ENCODE measurements at regions not wholly inside any gene's neighbourhood (a gene's known extent, or its start where the extent isn't known, plus 50 kb on each side); places are given as distances from the start of the nearest gene placed in this dataset.

DNA sequence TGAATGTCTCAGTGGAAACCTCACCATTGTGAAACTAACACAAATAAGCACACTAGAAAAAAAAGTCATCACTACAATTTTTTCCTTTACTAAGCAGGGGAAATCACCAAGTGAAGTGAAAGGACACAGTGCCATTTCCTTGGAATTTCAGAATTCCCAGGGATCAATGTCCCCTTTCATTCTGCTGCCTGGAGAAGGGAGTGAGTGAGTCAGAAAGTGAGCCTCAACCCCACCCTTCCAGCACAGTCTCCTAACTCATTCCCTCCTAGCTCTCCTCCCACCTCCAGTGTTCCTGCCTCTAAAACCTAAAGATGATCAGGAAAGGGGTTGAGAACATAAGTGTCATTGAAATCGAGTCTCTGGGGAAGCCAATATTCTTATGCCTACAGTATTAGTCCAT is 608.5 kb downstream of the RNF144A start:
- FAIRE-seq = no peak
- CTCF ChIA-PET = no interaction called here
- 0% methylated on average over 1 of the region's 1 CpG for WGBS (ENCODE audit: missing lambda C conversion rate)
- no peak overlapping the region for H3K4me2 ChIP-seq
- no peak overlapping the region for H3K4me3 ChIP-seq
- TF ChIP-seq HEYL (CRISPR knock-in tag; IDR thresholded peaks at IDR 0.05) (no peak), EP300 (IDR thresholded peaks at IDR 0.05) (no peak), FOXS1 (CRISPR knock-in tag; IDR thresholded peaks at IDR 0.05) (no peak), FOSB (CRISPR knock-in tag; IDR thresholded peaks at IDR 0.05) (no peak)
- ATAC-seq = no peak
- no peak for DNase-seq (ENCODE audit: low read depth in 1 of 2, low spot score in 1 of 2)
- H3K4me1 ChIP-seq = no peaks in the 10 kb centered on the region
- POLR2A ChIA-PET = no interaction called here
- no peak overlapping the region for H3K27ac ChIP-seq
- peaks cover 12% of the 10 kb centered on the region; the same call in 1 of the 3 replicates for H3K9me3 ChIP-seq

DNA sequence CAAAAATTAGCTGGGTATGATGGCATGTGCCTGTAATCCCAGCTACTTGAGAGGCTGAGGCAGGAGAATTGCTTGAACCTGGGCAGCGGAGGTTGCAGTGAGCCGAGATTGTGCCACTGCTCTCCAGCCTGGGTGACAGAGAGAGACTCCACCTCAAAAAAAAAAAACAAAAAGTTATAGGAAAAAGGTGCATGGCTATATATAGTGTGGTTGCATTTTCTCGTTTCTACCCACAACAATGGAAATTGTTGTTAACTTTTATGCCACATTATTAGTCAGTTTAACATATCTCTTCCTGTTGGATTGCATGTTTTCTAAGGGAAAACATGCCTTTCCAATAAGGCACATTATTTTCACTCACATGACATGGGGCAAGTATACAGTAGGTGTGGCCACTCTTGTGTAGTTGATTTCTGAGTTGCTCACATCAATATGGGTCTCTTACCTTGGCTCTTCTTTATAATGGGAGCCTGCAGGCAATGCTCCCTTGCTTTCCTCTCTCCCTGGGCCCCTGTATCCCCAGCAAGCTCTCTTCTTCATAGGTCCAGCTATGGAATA is 610.0 kb downstream of the RNF144A start:
- TF ChIP-seq, protein P1, sequence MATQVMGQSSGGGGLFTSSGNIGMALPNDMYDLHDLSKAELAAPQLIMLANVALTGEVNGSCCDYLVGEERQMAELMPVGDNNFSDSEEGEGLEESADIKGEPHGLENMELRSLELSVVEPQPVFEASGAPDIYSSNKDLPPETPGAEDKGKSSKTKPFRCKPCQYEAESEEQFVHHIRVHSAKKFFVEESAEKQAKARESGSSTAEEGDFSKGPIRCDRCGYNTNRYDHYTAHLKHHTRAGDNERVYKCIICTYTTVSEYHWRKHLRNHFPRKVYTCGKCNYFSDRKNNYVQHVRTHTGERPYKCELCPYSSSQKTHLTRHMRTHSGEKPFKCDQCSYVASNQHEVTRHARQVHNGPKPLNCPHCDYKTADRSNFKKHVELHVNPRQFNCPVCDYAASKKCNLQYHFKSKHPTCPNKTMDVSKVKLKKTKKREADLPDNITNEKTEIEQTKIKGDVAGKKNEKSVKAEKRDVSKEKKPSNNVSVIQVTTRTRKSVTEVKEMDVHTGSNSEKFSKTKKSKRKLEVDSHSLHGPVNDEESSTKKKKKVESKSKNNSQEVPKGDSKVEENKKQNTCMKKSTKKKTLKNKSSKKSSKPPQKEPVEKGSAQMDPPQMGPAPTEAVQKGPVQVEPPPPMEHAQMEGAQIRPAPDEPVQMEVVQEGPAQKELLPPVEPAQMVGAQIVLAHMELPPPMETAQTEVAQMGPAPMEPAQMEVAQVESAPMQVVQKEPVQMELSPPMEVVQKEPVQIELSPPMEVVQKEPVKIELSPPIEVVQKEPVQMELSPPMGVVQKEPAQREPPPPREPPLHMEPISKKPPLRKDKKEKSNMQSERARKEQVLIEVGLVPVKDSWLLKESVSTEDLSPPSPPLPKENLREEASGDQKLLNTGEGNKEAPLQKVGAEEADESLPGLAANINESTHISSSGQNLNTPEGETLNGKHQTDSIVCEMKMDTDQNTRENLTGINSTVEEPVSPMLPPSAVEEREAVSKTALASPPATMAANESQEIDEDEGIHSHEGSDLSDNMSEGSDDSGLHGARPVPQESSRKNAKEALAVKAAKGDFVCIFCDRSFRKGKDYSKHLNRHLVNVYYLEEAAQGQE (IDR thresholded peaks at IDR 0.05) = no peak
- TF ChIP-seq HOXB13 (CRISPR knock-in tag; IDR thresholded peaks at IDR 0.05; ENCODE audit: low read depth) (no peak), CHD4 (IDR thresholded peaks at IDR 0.05; ENCODE audit: borderline replicate concordance) (no peak), KDM5A (IDR thresholded peaks at IDR 0.05) (no peak), KDM1A (IDR thresholded peaks at IDR 0.05; ENCODE audit: low read depth) (no peak), CBX8 (IDR thresholded peaks at IDR 0.05) (no peak), POLR2A (IDR thresholded peaks at IDR 0.05; ENCODE audit: low read length) (no peak), NFE2L2 (conservative IDR thresholded peaks at IDR 0.05; ENCODE audit: low read length) (no peak), NR3C1 (IDR thresholded peaks at IDR 0.05) (no peak), JUNB (IDR thresholded peaks at IDR 0.05) (no peak), HDAC2 (IDR thresholded peaks at IDR 0.05) (no peak), EP300 (IDR thresholded peaks at IDR 0.05) (no peak), HOXB5 (CRISPR knock-in tag; IDR thresholded peaks at IDR 0.05) (no peak), POLR2AphosphoS2 (conservative IDR thresholded peaks at IDR 0.05; ENCODE audit: low read length) (no peak), RAD21 (conservative IDR thresholded peaks at IDR 0.05 in 1 of 2, IDR thresholded peaks at IDR 0.05 in 1 of 2) (no peak), EHMT2 (IDR thresholded peaks at IDR 0.05; ENCODE audit: low read depth) (no peak), CEBPB (IDR thresholded peaks at IDR 0.05) (no peak)
- TF ChIP-seq, protein P2, sequence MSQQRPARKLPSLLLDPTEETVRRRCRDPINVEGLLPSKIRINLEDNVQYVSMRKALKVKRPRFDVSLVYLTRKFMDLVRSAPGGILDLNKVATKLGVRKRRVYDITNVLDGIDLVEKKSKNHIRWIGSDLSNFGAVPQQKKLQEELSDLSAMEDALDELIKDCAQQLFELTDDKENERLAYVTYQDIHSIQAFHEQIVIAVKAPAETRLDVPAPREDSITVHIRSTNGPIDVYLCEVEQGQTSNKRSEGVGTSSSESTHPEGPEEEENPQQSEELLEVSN (IDR thresholded peaks at IDR 0.05; ENCODE audit: borderline replicate concordance, low read depth) = no peak
- TF ChIP-seq, protein P3, sequence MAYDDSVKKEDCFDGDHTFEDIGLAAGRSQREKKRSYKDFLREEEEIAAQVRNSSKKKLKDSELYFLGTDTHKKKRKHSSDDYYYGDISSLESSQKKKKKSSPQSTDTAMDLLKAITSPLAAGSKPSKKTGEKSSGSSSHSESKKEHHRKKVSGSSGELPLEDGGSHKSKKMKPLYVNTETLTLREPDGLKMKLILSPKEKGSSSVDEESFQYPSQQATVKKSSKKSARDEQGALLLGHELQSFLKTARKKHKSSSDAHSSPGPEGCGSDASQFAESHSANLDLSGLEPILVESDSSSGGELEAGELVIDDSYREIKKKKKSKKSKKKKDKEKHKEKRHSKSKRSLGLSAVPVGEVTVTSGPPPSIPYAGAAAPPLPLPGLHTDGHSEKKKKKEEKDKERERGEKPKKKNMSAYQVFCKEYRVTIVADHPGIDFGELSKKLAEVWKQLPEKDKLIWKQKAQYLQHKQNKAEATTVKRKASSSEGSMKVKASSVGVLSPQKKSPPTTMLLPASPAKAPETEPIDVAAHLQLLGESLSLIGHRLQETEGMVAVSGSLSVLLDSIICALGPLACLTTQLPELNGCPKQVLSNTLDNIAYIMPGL (CRISPR knock-in tag; IDR thresholded peaks at IDR 0.05; ENCODE audit: borderline replicate concordance) = no peak
- TF ChIP-seq, protein P4, sequence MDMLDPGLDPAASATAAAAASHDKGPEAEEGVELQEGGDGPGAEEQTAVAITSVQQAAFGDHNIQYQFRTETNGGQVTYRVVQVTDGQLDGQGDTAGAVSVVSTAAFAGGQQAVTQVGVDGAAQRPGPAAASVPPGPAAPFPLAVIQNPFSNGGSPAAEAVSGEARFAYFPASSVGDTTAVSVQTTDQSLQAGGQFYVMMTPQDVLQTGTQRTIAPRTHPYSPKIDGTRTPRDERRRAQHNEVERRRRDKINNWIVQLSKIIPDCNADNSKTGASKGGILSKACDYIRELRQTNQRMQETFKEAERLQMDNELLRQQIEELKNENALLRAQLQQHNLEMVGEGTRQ (IDR thresholded peaks at IDR 0.05) = no peak
- Histone ChIP-seq H3K9me3 (peaks cover 19% of the 10 kb centered on the region; the same call in 2 of the 3 replicates), H3K4me2 (no peak overlapping the region), H3K4me3 (no peak overlapping the region), H3K27ac (no peak overlapping the region), H3K4me1 (no peaks in the 10 kb centered on the region)
- 20% methylated on average over 3 of the region's 3 CpGs for WGBS (ENCODE audit: missing lambda C conversion rate)
- ChIA-PET POLR2A (no interaction called here), CTCF (no interaction called here)
- no peak for FAIRE-seq
- no peak for DNase-seq (ENCODE audit: low read depth in 1 of 2, low spot score in 1 of 2)
- no peak for ATAC-seq
